Muscle layer of colon (tissue), 2 donors: ENCODE measurements at regions not wholly inside any gene's neighbourhood (a gene's known extent, or its start where the extent isn't known, plus 50 kb on each side); places are given as distances from the start of the nearest gene placed in this dataset.

Experiments
- H3K27ac ChIP-seq: one replicate; pipeline ENCODE4 v1.7.0; 2013; ENCODE audit warnings: low read depth, mild to moderate bottlenecking, low read length, moderate library complexity
- H3K27me3 ChIP-seq, 2 donors: one replicate each; pipeline ENCODE4 v1.7.0; 2013; ENCODE audit warnings: low read length in 2 of 2, mild to moderate bottlenecking in 2 of 2; ENCODE audit not compliant: insufficient read depth in 2 of 2, control insufficient read depth in 1 of 2
- H3K36me3 ChIP-seq: one replicate; pipeline ENCODE4 v1.7.0; 2013; ENCODE audit warnings: mild to moderate bottlenecking, low read length; ENCODE audit not compliant: insufficient read depth
- H3K4me1 ChIP-seq: one replicate; pipeline ENCODE4 v1.7.0; 2013; ENCODE audit warnings: mild to moderate bottlenecking, low read length; ENCODE audit not compliant: insufficient read depth
- H3K4me3 ChIP-seq, 2 donors: one replicate each; pipeline ENCODE4 v1.7.0; 2013; ENCODE audit warnings: low read length in 2 of 2, low read depth in 1 of 2, mild to moderate bottlenecking in 1 of 2, moderate library complexity in 1 of 2
- H3K9ac ChIP-seq: one replicate; pipeline ENCODE4 v1.7.0; 2013; ENCODE audit warnings: low read length
- H3K9me3 ChIP-seq: one replicate; pipeline ENCODE4 v1.7.0; 2013; ENCODE audit warnings: mild to moderate bottlenecking, low read length
- donor health status: abdominal sarcoma.
- donor health status: Adenocarcinoma of cecum.

DNA sequence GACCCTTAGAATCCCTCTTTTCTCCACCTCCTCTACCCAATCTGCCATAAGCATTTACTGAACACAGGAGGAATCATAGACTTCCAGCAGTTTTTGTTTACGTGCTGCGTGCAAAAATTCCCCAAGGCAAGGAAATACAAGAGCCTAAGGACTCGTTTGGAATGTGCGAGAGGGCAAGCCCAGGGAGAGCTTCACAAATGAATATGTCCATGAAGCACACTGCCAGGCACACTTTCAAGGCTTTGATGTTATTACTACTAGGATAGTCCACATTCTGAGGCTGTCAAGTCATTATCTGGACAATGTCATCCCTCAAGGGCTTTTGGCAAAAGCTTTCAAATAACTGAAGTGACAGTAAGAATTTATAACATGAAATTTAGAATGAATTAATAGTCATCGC is 214.7 kb upstream of the TBX20 start:
- no peaks in the 10 kb centered on the region for H3K4me1 ChIP-seq

DNA sequence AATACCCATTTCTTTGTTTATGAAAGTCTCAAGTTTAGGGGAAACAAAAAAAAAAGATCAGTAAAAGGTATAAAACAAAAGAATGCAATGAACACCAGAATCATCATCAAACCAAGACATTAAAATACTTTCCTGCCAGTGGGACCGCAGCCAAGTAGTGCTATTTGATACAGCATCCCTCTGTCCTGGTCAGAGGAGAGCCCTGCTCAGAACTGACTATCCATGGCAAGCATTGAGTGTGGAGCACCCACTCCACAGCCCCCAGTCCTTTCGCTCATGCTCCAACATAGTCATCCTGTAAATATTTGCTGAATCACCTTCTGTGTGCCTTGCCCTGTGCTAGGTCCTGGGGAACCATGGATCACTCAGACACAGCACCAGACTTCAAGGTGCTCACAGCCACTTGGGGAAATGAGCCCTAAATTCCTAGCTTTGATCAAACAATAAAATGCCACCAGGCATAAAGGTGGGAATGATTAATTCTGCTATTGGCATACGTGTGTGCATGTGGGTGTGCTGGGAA is 213.6 kb upstream of the TBX20 start:
- no peaks in the 10 kb centered on the region for H3K27me3 ChIP-seq
- H3K9me3 ChIP-seq: no peaks in the 10 kb centered on the region
- no peaks in the 10 kb centered on the region for H3K36me3 ChIP-seq
- no peak overlapping the region for H3K27ac ChIP-seq
- no peak overlapping the region for H3K4me3 ChIP-seq
- H3K9ac ChIP-seq: no peak overlapping the region
- no peaks in the 10 kb centered on the region for H3K4me1 ChIP-seq

More for the DNA sequence above, 214.7 kb upstream of the TBX20 start:
- H3K9ac ChIP-seq: no peak overlapping the region
- no peaks in the 10 kb centered on the region for H3K9me3 ChIP-seq
- H3K27ac ChIP-seq: no peak overlapping the region
- H3K4me3 ChIP-seq: no peak overlapping the region
- no peaks in the 10 kb centered on the region for H3K36me3 ChIP-seq
- no peaks in the 10 kb centered on the region for H3K27me3 ChIP-seq

DNA sequence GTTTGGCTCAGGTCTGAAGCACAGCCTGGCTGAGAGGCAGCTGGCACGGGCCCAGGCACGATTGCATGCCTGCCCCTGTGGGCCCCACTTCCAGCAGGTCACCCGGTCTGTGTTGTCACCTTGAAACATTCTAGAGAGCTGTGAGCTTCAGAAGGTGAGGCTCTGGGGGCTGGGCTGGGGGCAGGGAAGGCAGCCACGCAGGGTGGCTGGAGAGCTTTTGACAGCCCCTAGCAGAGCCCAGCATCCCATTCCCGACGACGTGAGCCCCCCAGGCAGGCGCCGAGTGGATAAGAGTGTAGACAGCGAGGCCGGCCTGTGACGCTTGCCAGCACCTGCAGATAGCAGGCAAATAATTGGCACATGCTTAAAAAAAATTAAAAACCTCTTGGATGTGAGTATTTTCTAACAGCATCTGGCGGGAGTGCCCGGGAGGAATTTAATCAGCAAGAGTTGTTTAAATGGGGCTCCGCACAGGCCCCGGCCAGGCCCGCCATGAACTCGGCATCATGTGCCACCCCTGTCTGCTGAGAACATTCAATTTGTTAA is 212.0 kb upstream of the TBX20 start:
- Histone ChIP-seq H3K9ac (no peak overlapping the region), H3K27me3 (no peaks in the 10 kb centered on the region), H3K4me3 (no peak overlapping the region), H3K4me1 (no peaks in the 10 kb centered on the region), H3K9me3 (no peaks in the 10 kb centered on the region), H3K36me3 (no peaks in the 10 kb centered on the region), H3K27ac (no peak overlapping the region)

DNA sequence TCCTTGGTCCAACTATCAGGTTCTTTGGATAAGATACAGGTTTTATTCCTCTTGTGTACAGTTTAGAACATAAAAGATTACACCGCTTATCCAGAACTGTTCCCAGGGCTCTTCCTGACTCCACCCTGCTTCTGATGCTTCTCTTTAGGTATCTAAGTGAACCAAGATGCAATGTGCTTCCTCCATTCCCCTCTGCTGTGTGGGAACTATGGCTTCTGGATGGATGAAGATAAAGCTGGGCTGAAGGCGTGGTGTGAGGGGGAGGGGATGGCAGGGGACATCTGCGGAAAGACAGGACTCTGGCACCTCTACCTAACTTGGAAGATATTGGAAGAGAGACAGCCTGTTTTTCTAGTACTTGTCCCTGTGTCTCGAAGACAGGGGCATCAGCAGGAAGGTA is 209.9 kb upstream of the TBX20 start:
- H3K9me3 ChIP-seq: no peaks in the 10 kb centered on the region
- H3K4me1 ChIP-seq: no peaks in the 10 kb centered on the region
- H3K27ac ChIP-seq: no peak overlapping the region
- H3K4me3 ChIP-seq: no peak overlapping the region
- no peaks in the 10 kb centered on the region for H3K27me3 ChIP-seq
- H3K9ac ChIP-seq: no peak overlapping the region
- no peaks in the 10 kb centered on the region for H3K36me3 ChIP-seq

DNA sequence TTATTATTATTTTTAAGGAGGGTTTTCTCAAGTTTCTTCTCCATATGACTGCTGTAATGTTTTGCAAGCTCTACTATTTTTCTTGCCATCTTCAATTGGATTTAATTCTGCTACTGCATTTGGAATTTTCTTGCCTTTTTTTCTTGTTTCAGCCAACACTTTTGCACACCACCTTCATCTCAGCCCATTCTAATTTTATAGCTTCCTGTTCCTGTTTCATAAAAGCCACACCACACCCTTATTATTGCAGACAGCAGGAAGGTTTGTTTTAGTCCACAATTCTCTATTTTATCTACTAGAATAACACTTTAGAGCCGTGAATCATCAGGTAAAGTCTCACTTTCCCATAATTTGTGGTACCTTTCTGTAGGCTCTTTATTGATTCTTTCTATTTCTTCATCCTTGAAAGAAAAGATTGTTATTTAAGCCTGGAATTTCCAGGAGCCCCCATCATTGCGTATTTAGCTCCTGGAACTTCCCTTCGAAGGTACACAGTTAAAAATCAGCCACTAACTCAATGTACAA is 209.3 kb upstream of the TBX20 start:
- H3K27ac ChIP-seq: no peak overlapping the region
- no peak overlapping the region for H3K9ac ChIP-seq
- no peaks in the 10 kb centered on the region for H3K9me3 ChIP-seq
- H3K36me3 ChIP-seq: no peaks in the 10 kb centered on the region
- H3K4me1 ChIP-seq: no peaks in the 10 kb centered on the region
- H3K27me3 ChIP-seq: no peaks in the 10 kb centered on the region
- no peak overlapping the region for H3K4me3 ChIP-seq

DNA sequence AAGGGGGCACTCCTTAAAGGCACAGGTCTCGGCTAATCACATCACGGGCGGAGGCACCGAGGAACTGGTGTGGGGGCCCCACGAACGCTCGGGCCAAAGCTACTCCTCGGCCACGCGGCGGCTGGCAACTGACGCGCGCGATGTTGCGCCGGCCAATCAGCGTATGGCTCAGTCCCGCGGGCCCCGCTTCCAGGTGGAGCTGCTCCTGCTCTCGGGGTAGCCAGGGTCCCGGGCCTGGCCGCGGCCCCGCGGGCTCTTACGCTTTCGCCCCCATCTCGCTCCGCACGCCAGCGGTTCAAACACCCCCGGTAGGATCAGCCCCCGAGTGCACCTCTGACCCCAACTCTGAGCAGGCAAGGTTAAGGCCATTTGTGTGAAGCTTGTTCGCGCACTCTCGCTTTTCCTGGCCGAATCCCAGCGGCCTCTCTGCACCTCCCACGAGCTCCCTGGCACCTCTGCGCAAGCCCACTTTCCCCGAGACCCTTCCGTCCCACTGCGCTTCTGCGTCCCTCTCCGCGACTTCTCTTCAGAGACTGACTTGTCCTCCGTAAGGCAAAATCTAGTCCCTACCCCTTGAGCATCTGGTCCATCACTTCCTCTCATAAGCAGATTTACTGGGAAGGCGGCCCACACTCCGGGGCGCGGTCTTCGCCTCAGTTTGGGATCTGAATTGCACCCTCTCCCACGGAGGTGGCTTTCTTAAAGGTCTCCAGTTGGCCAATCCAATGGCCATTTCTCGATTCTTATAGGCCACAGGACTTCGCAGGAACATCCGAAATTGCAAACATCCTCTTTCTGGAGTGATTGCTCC is 200.9 kb upstream of the TBX20 start:
- Histone ChIP-seq H3K27me3 (peaks cover 0 to 18% of the 10 kb centered on the region in 2 donors), H3K27ac (no peak overlapping the region), H3K4me3 (no peak overlapping the region), H3K9ac (no peak overlapping the region), H3K4me1 (no peaks in the 10 kb centered on the region), H3K9me3 (no peaks in the 10 kb centered on the region), H3K36me3 (no peaks in the 10 kb centered on the region)

DNA sequence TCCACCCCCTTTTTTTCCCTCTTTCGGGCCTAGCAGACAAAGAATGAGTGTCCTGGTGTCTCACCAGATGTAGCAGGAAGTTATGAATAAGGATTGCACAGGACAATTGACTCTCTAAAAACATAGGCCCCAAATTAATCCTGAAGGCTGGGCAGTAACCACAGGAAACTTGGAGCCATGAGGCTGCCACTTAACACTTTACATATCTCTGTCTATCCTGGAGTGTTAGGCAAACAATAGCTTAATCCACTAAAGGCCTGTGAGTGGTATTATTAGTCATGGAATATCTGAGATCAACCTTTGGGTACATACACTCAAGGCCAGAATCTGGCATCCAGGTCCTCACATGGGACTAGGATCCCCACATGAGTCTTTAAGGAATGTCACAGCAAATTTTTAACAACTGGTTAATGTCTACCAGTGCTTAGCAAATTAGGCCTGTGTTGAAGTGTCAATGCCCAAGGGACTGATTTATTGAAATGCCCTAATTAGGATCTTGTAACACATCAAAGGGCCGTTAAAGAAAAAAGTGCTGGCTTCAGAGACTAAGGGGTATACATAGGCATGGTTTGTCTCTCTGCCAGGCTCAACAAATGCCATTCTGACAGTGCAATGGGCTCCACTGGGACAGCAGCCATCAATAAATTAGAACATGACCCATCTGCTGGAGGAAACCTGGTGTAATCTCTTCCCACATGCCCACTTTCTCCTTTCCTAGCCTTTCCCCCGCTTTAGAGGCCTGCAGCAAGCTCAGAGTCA is 196.7 kb upstream of the TBX20 start:
- Histone ChIP-seq H3K9ac (no peak overlapping the region), H3K36me3 (no peaks in the 10 kb centered on the region), H3K9me3 (no peaks in the 10 kb centered on the region), H3K4me1 (no peaks in the 10 kb centered on the region), H3K27ac (no peak overlapping the region), H3K4me3 (no peak overlapping the region), H3K27me3 (peaks cover 0 to 18% of the 10 kb centered on the region in 2 donors)

DNA sequence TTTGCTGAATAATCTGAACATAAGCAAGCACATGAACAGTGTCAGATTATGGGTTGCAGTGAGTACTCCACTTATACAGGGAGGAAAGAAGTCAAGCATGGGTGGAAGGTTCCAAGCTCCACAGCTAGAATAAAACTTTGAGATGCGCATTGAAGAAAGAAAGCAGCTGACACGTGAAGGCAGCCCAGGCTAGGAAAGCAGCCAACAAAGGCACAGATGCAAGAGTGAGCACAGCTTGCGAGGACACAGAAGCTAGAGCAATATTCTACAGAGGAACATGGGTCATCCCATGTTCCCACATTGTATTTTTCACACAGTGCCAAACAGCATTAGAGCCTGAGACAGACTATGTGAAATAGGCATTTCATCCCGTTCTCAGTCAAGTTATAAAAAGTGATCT is 194.6 kb upstream of the TBX20 start:
- H3K36me3 ChIP-seq: no peaks in the 10 kb centered on the region
- no peaks in the 10 kb centered on the region for H3K27me3 ChIP-seq
- H3K9me3 ChIP-seq: no peaks in the 10 kb centered on the region
- H3K4me3 ChIP-seq: no peak overlapping the region
- no peak overlapping the region for H3K9ac ChIP-seq
- H3K27ac ChIP-seq: no peak overlapping the region
- no peaks in the 10 kb centered on the region for H3K4me1 ChIP-seq

DNA sequence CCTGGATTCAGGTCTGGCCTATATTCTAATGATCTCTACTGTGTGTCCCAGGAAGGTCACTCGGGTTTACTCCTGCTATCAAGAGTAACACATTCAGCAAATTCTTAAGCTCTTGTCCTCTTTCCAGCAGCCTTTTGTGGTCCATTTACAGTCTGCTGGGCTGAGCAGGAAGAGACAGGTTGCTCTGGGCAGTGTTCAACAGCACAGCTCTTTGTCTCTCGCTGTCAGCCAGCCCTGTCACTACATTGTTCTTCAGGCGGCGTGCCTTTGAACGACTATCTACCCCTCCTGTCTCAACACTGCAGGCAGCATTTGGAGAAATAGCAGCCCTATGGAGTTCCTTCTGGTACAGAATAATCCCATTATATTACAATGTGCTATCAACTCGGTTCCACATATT is 192.2 kb upstream of the TBX20 start:
- Histone ChIP-seq H3K27ac (no peak overlapping the region), H3K9me3 (no peaks in the 10 kb centered on the region), H3K4me1 (no peaks in the 10 kb centered on the region), H3K27me3 (no peaks in the 10 kb centered on the region), H3K4me3 (no peak overlapping the region), H3K36me3 (no peaks in the 10 kb centered on the region), H3K9ac (no peak overlapping the region)

DNA sequence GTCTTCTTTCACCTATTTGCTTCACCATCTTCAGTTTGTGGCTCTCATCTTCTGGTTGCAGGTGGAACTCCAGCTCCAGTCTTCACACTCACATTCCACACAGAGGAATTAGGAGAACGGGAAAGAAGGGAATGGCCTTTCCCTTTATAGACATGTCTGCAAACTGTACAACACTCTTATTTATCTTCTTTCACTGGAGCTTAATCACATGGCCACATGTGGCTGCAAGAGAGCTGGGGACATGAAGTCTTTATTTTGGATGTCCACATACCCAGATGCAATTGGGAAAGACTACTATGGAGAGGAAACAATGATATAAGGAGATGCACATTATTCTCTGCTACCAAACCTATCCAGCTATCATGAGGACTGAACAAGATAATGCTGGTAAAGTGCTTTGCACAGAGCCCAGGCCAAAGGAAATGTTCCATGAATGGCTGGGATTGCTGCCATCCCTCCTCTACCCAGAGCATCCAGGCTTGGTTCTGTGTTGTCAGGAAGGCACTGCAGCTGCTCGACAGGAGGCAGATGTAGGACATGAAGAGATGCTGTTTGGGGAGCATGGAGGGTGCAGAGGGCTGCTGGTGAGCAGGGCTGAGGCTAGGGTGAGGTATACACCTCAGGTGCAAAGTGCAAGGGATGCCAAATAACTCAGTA is 183.8 kb upstream of the TBX20 start:
- Histone ChIP-seq H3K27ac (no peak overlapping the region), H3K4me3 (no peak overlapping the region), H3K4me1 (no peaks in the 10 kb centered on the region), H3K36me3 (no peaks in the 10 kb centered on the region), H3K9me3 (peaks cover 3% of the 10 kb centered on the region), H3K9ac (no peak overlapping the region), H3K27me3 (no peaks in the 10 kb centered on the region)

DNA sequence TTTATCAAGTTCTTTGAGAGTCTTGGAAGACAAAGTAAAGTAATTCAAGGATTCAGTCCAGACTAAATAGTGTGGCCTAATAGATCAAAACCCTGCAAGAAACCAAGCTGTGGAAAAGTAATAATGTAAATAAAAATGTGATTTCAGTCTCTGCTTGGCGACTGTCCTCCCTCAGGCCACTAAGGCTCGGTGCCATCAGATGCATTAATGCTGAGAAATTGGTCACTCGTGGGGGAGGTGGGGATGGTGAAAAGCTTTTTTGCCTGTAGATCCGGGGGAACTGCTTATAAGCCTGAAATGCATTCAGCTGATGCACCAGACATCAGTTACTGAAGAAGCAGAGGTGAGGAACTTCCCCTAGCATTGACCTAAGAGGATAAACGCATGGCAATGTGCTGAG is 182.6 kb upstream of the TBX20 start:
- Histone ChIP-seq H3K9ac (no peak overlapping the region), H3K4me3 (no peak overlapping the region), H3K27me3 (no peaks in the 10 kb centered on the region), H3K27ac (no peak overlapping the region), H3K36me3 (no peaks in the 10 kb centered on the region), H3K9me3 (peaks cover 3% of the 10 kb centered on the region), H3K4me1 (no peaks in the 10 kb centered on the region)
